Ascending aorta (tissue), 2 donors: ENCODE measurements at regions not wholly inside any gene's neighbourhood (a gene's known extent, or its start where the extent isn't known, plus 50 kb on each side); places are given as distances from the start of the nearest gene placed in this dataset.

Experiments
- DNase-seq, 2 donors: peaks; one replicate each; pipeline ENCODE4 v3.0.0-alpha.2; 2019; ENCODE audit warnings: low spot score in 2 of 2
- H3K27ac ChIP-seq, 2 donors: fragments of 200-600 bp; sonication (generic); one replicate each; pipeline ENCODE4 v1.5.1; 2016 to 2017; ENCODE audit warnings: mild to moderate bottlenecking in 1 of 2
- H3K27me3 ChIP-seq: fragments of 200-600 bp; sonication (generic); one replicate; pipeline ENCODE4 v1.5.1; 2017
- H3K36me3 ChIP-seq, 2 donors: fragments of 200-600 bp; sonication (generic); one replicate each; pipeline ENCODE4 v1.5.1; 2016
- H3K4me1 ChIP-seq, 2 donors: fragments of 200-600 bp; sonication (generic); one replicate each; pipeline ENCODE4 v1.5.1; 2016 to 2017; ENCODE audit warnings: mild to moderate bottlenecking in 1 of 2
- H3K4me3 ChIP-seq, 2 donors: fragments of 200-600 bp; sonication (generic); one replicate each; pipeline ENCODE4 v1.5.1; 2016 to 2017; ENCODE audit warnings: mild to moderate bottlenecking in 1 of 2
- H3K9me3 ChIP-seq, 2 donors: fragments of 200-600 bp; sonication (generic); one replicate each; pipeline ENCODE4 v1.5.1; 2016
- intact Hi-C: fragments of 100-400 bp; cut with DNase I; formaldehyde crosslinking; loops from one replicate; pipeline ENCODE4 v1.15.1; 2023
- TF ChIP-seq, protein P1 (sequence below), 3 experiments: fragments of 200-600 bp in 2 of 3; fragments of 450-650 bp in 1 of 3; sonication (generic) in 2 of 3; IDR thresholded peaks; one replicate each; pipeline ENCODE4 v1.5.1; 2016 to 2019; ENCODE audit warnings: antibody characterized with exemption in 3 of 3, mild to moderate bottlenecking in 1 of 3, moderate library complexity in 1 of 3

DNA sequence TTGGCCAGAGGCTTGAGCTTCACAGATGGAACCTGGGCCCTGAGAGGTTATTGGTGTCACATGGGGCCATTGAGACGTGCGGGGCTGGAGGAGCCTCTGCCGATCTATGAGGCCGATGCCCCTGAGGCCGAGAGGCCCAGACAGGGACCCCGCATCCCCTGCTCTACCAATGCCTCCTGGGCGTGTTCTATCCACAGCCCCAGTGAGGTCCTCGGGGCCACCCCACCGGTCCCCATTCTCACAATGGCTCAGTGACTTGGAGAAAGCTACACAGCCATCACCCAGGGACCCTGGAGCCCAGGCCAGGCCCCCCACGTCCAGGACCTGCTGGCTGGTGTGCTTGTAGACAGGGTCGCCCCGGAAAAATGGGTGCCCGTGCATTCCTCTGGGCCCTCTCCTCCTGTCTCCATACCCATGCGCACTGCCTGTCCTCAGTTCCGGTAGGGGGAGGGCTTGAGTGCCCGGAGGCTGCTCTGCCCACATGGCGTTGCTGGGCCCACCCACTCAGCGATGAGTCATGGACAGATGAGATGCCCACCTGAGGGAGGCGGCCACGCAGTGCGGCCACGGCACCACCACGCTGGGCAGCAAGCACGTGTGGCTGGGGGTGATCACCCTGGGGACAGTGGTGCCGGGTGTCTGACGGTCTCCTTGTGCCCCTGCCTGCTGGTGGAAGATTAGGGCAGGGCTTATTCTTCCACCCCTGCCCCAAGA lies 1224.7 kb downstream of the BRD1 start:
- Histone ChIP-seq H3K36me3 (no peaks in the 10 kb centered on the region), H3K27me3 (no peaks in the 10 kb centered on the region), H3K4me1 (no peaks in the 10 kb centered on the region), H3K27ac (no peak overlapping the region), H3K9me3 (no peaks in the 10 kb centered on the region), H3K4me3 (no peak overlapping the region)
- intact Hi-C loops, result no loop called here
- DNase-seq, result no peak
- TF ChIP-seq, protein P1, sequence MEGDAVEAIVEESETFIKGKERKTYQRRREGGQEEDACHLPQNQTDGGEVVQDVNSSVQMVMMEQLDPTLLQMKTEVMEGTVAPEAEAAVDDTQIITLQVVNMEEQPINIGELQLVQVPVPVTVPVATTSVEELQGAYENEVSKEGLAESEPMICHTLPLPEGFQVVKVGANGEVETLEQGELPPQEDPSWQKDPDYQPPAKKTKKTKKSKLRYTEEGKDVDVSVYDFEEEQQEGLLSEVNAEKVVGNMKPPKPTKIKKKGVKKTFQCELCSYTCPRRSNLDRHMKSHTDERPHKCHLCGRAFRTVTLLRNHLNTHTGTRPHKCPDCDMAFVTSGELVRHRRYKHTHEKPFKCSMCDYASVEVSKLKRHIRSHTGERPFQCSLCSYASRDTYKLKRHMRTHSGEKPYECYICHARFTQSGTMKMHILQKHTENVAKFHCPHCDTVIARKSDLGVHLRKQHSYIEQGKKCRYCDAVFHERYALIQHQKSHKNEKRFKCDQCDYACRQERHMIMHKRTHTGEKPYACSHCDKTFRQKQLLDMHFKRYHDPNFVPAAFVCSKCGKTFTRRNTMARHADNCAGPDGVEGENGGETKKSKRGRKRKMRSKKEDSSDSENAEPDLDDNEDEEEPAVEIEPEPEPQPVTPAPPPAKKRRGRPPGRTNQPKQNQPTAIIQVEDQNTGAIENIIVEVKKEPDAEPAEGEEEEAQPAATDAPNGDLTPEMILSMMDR (IDR thresholded peaks at IDR 0.05), result no peak

DNA sequence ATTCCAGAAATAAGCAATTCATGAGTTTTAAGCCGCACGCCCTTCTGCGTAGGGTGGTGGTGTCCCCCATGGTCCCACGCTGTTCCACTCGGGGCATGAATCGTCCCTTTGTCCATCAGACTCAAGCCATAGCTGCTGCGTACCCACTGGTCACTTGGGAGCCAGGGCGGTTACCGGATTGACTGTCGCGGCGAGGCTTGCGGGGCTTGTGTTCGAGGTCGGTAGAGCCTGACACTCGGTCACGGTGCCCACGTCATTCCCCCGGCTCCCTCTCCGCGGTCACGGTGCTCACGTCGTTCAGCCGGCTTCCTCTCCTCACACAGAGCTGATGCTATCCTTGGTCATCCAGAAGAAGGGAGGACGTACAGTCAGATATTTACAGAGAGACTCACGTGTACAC lies 1227.0 kb downstream of the BRD1 start:
- no peak for DNase-seq
- Histone ChIP-seq H3K27ac (no peak overlapping the region), H3K36me3 (peaks cover 0 to 6% of the 10 kb centered on the region in 2 donors), H3K4me1 (no peaks in the 10 kb centered on the region), H3K4me3 (no peak overlapping the region), H3K27me3 (no peaks in the 10 kb centered on the region), H3K9me3 (no peaks in the 10 kb centered on the region)
- intact Hi-C loops, result no loop called here
- TF ChIP-seq, protein P1 (IDR thresholded peaks at IDR 0.05), result no peak

DNA sequence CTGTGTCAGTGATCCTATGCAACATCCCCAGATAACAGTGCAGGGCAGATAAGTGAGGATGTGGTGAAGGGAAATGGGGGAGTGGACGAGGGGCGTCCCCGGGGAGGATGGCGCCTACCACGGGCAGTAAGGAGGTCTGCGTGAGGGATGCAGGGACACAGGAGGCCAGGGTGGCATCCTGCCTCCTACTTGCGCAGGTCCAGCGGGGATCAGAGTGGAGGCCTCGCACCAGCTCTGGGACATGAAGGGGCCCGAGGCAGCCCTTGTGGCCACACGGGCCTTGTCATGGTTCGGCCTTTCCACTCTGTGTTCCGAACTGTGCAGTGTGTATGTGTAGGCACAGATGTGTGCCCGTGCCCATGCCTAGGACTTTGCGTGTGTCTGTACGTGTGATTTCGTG lies 1227.5 kb downstream of the BRD1 start:
- no peaks in the 10 kb centered on the region for H3K4me1 ChIP-seq
- no peak overlapping the region for H3K4me3 ChIP-seq
- H3K9me3 ChIP-seq, result no peaks in the 10 kb centered on the region
- H3K27me3 ChIP-seq, result no peaks in the 10 kb centered on the region
- TF ChIP-seq, protein P1 (IDR thresholded peaks at IDR 0.05), result no peak
- no peak for DNase-seq
- H3K36me3 ChIP-seq, result peaks cover 0 to 6% of the 10 kb centered on the region in 2 donors
- intact Hi-C loops, result no loop called here
- no peak overlapping the region for H3K27ac ChIP-seq

DNA sequence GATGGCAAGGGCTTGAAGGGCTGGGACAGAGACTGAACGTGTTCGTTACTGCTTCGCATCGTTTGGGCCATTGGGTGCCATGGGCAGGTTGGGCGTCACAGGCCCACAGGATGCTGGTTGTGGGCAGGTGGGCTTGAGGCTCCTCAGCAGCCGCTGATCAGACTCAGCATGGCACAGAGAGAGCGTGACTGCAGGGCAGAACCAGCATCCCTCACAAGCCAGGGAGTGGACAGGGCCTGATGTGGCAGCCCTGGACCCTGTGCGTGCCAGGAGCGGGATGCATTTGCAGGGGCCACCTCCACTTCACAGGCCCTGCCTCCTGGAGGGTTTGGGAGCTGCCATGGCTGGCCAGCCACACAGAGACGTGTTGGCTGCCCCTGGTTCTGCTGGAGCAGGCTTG lies 1228.3 kb downstream of the BRD1 start:
- intact Hi-C loops, result no loop called here
- no peak overlapping the region for H3K27ac ChIP-seq
- no peak for DNase-seq
- H3K4me1 ChIP-seq, result no peaks in the 10 kb centered on the region
- H3K4me3 ChIP-seq, result no peak overlapping the region
- TF ChIP-seq, protein P1 (IDR thresholded peaks at IDR 0.05), result no peak
- H3K9me3 ChIP-seq, result no peaks in the 10 kb centered on the region
- H3K36me3 ChIP-seq, result peaks cover 0 to 6% of the 10 kb centered on the region in 2 donors
- no peaks in the 10 kb centered on the region for H3K27me3 ChIP-seq

DNA sequence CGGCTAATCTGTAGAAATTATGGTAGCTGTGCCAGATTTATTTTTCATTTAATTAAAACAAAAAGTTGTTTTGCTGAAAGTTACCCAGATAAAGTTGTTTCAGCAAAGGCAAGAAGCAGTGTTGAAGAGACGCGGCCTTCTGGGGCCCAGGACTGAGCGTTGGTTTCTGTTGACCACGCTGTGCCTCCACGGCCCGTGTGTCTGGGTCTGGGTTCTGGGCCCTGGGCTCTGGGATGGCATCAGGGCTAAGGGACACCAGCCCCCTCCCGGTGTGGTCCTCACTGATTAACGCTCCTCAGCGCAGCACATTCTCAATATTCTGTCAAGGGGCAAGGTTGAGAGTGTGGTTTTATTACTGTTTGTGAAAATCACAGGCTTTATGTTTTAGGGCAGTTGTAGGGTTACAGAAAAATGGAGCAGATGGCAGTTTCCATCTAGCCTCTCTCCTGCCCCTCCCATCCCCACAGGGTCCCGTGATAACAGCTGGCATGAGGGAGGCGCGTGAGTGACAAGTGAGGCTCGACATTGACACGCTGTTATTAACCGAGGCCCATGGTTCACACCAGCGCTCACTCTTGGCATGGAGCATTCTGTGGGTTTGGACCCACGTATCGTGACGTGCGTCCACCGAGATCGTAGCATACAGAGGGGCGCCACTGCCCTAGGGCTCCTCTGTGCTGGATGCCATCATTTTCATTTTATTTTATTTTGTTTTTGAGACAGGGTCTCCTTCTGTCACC lies 1231.4 kb downstream of the BRD1 start:
- Histone ChIP-seq H3K4me3 (no peak overlapping the region), H3K4me1 (no peaks in the 10 kb centered on the region), H3K27me3 (no peaks in the 10 kb centered on the region), H3K27ac (no peak overlapping the region), H3K9me3 (no peaks in the 10 kb centered on the region), H3K36me3 (peaks cover 0 to 6% of the 10 kb centered on the region in 2 donors)
- TF ChIP-seq, protein P1 (IDR thresholded peaks at IDR 0.05), result no peak
- intact Hi-C loops, result no loop called here
- DNase-seq, result no peak
